Fibroblast of upper back skin (primary cell): ENCODE measurements at regions not wholly inside any gene's neighbourhood (a gene's known extent, or its start where the extent isn't known, plus 50 kb on each side); places are given as distances from the start of the nearest gene placed in this dataset.

ENCODE experiments used
- DNase-seq: peaks from one replicate; pipeline ENCODE4 v3.0.0-alpha.2; 2013

GRCh38 chr2:78506301-78506700 lies 519.2 kb upstream of the REG3G start:
- no peak for DNase-seq

GRCh38 chr2:78521938-78522337 lies 503.6 kb upstream of the REG3G start:
- DNase-seq: no peak

- DNase-seq: no peak
Measured at GRCh38 chr2:78532762-78533379, 492.6 kb upstream of the REG3G start.

- DNase-seq: no peak
Measured at GRCh38 chr2:78535395-78535794, 490.1 kb upstream of the REG3G start.

GRCh38 chr2:78538322-78538721 lies 487.2 kb upstream of the REG3G start:
- DNase-seq: no peak

GRCh38 chr2:78540255-78540654 lies 485.2 kb upstream of the REG3G start:
- no peak for DNase-seq

GRCh38 chr2:78541088-78541450 lies 484.4 kb upstream of the REG3G start:
- DNase-seq: no peak

GRCh38 chr2:78541451-78542267 lies 483.8 kb upstream of the REG3G start:
- DNase-seq: no peak

- DNase-seq: no peak
Measured at GRCh38 chr2:78546843-78547242, 478.7 kb upstream of the REG3G start.

GRCh38 chr2:78549766-78550165 lies 475.7 kb upstream of the REG3G start:
- DNase-seq: no peak

- no peak for DNase-seq
Measured at GRCh38 chr2:78553866-78554647, 471.4 kb upstream of the REG3G start.

GRCh38 chr2:78561876-78562275 lies 463.6 kb upstream of the REG3G start:
- DNase-seq: no peak

GRCh38 chr2:78564666-78565065 lies 460.8 kb upstream of the REG3G start:
- DNase-seq: no peak

- no peak for DNase-seq
Measured at GRCh38 chr2:78568782-78569373, 456.6 kb upstream of the REG3G start.

- DNase-seq: no peak
Measured at GRCh38 chr2:78576409-78576808, 449.1 kb upstream of the REG3G start.

GRCh38 chr2:78585871-78586270 lies 439.6 kb upstream of the REG3G start:
- no peak for DNase-seq

GRCh38 chr2:78586316-78586715 lies 439.2 kb upstream of the REG3G start:
- no peak for DNase-seq

- no peak for DNase-seq
Measured at GRCh38 chr2:78589871-78590270, 435.6 kb upstream of the REG3G start.

GRCh38 chr2:78592491-78592890 lies 433.0 kb upstream of the REG3G start:
- DNase-seq: no peak

GRCh38 chr2:78601113-78601512 lies 424.4 kb upstream of the REG3G start:
- no peak for DNase-seq

GRCh38 chr2:78602862-78603261 lies 422.6 kb upstream of the REG3G start:
- DNase-seq: no peak

GRCh38 chr2:78606895-78607294 lies 418.6 kb upstream of the REG3G start:
- no peak for DNase-seq

- no peak for DNase-seq
Measured at GRCh38 chr2:78614726-78615125, 410.8 kb upstream of the REG3G start.

GRCh38 chr2:78615956-78616355 lies 409.5 kb upstream of the REG3G start:
- DNase-seq: no peak
